Spleen (tissue), 11 donors: ENCODE measurements at regions not wholly inside any gene's neighbourhood (a gene's known extent, or its start where the extent isn't known, plus 50 kb on each side); places are given as distances from the start of the nearest gene placed in this dataset.

Source experiments
- DNase-seq: peaks from one replicate; pipeline ENCODE4 v3.0.0-alpha.2; 2020
- H3K27ac ChIP-seq, 8 donors: fragments of 200-600 bp; sonication (generic) in 7 of 8; 1 replicate in 4 of 8; 2 replicates in 4 of 8; pipeline versions ENCODE4 v1.5.0 to v1.8.0; 2016 to 2021; ENCODE audit warnings: inconsistent platforms in 4 of 8, mild to moderate bottlenecking in 4 of 8, moderate library complexity in 1 of 8
- H3K27me3 ChIP-seq, 7 donors: fragments of 200-600 bp; sonication (generic) in 6 of 7; replicated peaks in 1 of 7; 1 replicate in 4 of 7; 2 replicates in 3 of 7; pipeline versions ENCODE4 v1.5.0 to v1.8.0; 2016 to 2021; ENCODE audit warnings: inconsistent platforms in 3 of 7, mild to moderate bottlenecking in 1 of 7
- H3K36me3 ChIP-seq, 6 donors: fragments of 200-600 bp; sonication (generic) in 5 of 6; 1 replicate in 4 of 6; 2 replicates in 2 of 6; pipeline versions ENCODE4 v1.5.0 to v1.8.0; 2016 to 2021; ENCODE audit warnings: inconsistent platforms in 2 of 6
- H3K4me1 ChIP-seq, 6 donors: fragments of 200-600 bp; sonication (generic) in 5 of 6; 1 replicate in 3 of 6; 2 replicates in 3 of 6; pipeline versions ENCODE4 v1.5.0 to v1.8.0; 2016 to 2021; ENCODE audit warnings: inconsistent platforms in 3 of 6
- H3K4me3 ChIP-seq, 8 donors: fragments of 200-600 bp; sonication (generic) in 7 of 8; 1 replicate in 4 of 8; 2 replicates in 4 of 8; pipeline versions ENCODE4 v1.5.0 to v1.8.0; 2016 to 2021; ENCODE audit warnings: inconsistent platforms in 4 of 8, mild to moderate bottlenecking in 4 of 8, moderate library complexity in 2 of 8
- H3K9me3 ChIP-seq, 8 donors: fragments of 200-600 bp; sonication (generic) in 7 of 8; 1 replicate in 4 of 8; 2 replicates in 4 of 8; pipeline versions ENCODE4 v1.5.0 to v1.8.0; 2016 to 2021; ENCODE audit warnings: inconsistent platforms in 4 of 8
- POLR2A ChIP-seq, 3 donors: fragments of 450-650 bp; IDR thresholded peaks; one replicate each; pipeline ENCODE4 v1.5.1; 2017; ENCODE audit warnings: antibody characterized with exemption in 3 of 3, mild to moderate bottlenecking in 1 of 3
- POLR2AphosphoS5 ChIP-seq, 3 donors: sonication (generic); formaldehyde crosslinking; IDR thresholded peaks; one replicate each; pipeline ENCODE4 v1.5.1; 2017; ENCODE audit warnings: antibody characterized with exemption in 3 of 3
- WGBS, 5 donors: extraction: QIAGEN DNeasy Blood & Tissue Kit in 3 of 5; methylation state at CpG; one replicate each; pipeline versions ENCODE4 v1.1.5 to v1.1.7; 2013 to 2018; 5-methylcytosine and 5-hydroxymethylcytosine counted together
- intact Hi-C: fragments of 100-400 bp; cut with DNase I; formaldehyde crosslinking; loops from one replicate; pipeline ENCODE4 v1.15.0; 2023; ENCODE audit warnings: low total_unique reads
- TF ChIP-seq, protein P1 (sequence below), 11 experiments: fragments of 200-600 bp in 7 of 11; fragments of 450-650 bp in 4 of 11; sonication (generic) in 4 of 11; IDR thresholded peaks in 8 of 11; conservative IDR thresholded peaks in 3 of 11; 1 replicate in 7 of 11; 2 replicates in 4 of 11; pipeline versions ENCODE4 v1.4.0 to v1.8.0; 2016 to 2021; ENCODE audit warnings: antibody characterized with exemption in 11 of 11, inconsistent platforms in 4 of 11, mild to moderate bottlenecking in 1 of 11
- donor health status: healthy with polysubstance abuse.
- donor health status: DM: no; HTN: no; CAD: no; lungs with moderate emphysema.
- donor health status: DM: no; HTN: no; CAD: no.
- donor health status: Bipolar disorder and iron deficiency.
- donor health status: healthy.
- donor health status: DM: no; HTN: no; CAD: no.
- donor health status: DM: yes; HTN: yes; CAD: no.

DNA sequence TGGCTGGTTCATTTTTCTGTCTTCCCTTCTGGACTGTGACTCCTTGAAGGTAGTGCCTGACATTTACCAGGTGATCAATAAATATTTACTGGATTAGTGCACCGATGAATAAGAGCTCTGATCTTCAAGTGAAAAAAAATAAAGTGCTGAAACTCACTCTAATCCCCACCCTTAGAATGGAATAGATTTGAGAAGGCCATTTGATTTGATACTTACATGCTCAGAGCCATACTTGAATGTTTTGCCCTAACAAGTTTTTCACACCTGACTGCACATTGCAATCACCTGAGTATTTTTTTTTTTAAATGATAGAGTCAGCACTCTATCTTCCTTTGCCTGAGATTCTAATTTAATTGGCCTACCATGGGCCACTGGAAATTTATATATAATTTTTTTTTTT lies 105.7 kb downstream of the LRRC70 start:
- H3K27me3 ChIP-seq = no peaks in the 10 kb centered on the region
- H3K27ac ChIP-seq = no peak overlapping the region
- peaks cover 0 to 12% (median 0%) of the 10 kb centered on the region in 6 donors for H3K4me1 ChIP-seq
- peaks cover 0 to 15% (median 2%) of the 10 kb centered on the region in 8 donors for H3K9me3 ChIP-seq
- DNase-seq = no peak
- 85 to 100% (median 92%) methylated on average over 1 of the region's 1 CpG for WGBS, 5 donors
- no peaks in the 10 kb centered on the region for H3K36me3 ChIP-seq
- intact Hi-C loops = no loop called here
- TF ChIP-seq, protein P1, sequence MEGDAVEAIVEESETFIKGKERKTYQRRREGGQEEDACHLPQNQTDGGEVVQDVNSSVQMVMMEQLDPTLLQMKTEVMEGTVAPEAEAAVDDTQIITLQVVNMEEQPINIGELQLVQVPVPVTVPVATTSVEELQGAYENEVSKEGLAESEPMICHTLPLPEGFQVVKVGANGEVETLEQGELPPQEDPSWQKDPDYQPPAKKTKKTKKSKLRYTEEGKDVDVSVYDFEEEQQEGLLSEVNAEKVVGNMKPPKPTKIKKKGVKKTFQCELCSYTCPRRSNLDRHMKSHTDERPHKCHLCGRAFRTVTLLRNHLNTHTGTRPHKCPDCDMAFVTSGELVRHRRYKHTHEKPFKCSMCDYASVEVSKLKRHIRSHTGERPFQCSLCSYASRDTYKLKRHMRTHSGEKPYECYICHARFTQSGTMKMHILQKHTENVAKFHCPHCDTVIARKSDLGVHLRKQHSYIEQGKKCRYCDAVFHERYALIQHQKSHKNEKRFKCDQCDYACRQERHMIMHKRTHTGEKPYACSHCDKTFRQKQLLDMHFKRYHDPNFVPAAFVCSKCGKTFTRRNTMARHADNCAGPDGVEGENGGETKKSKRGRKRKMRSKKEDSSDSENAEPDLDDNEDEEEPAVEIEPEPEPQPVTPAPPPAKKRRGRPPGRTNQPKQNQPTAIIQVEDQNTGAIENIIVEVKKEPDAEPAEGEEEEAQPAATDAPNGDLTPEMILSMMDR (IDR thresholded peaks at IDR 0.05 in 8 of 11, conservative IDR thresholded peaks at IDR 0.05 in 3 of 11) = no peak
- TF ChIP-seq POLR2AphosphoS5 (IDR thresholded peaks at IDR 0.05) = no peak
- TF ChIP-seq POLR2A (IDR thresholded peaks at IDR 0.05) = no peak
- H3K4me3 ChIP-seq = no peak overlapping the region

DNA sequence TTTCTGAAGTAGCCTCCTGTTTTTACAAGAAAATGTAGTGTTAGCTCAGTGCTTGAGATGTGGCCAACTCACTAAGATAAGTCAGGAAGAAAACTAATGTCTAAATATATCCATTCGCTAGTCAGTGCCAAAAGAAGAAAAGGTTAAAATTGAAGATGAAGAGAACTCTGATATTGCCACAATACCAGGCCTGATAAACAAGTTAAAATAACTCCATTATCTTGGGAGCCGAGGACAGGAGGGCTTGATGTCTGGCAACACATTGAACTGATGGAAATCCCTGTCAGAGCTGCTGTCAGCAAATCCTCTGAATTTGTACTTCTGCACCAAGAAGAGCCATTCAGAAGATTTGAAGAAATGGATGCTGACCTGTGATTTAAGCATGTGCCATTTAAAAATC lies 103.4 kb downstream of the LRRC70 start:
- no peak for DNase-seq

DNA sequence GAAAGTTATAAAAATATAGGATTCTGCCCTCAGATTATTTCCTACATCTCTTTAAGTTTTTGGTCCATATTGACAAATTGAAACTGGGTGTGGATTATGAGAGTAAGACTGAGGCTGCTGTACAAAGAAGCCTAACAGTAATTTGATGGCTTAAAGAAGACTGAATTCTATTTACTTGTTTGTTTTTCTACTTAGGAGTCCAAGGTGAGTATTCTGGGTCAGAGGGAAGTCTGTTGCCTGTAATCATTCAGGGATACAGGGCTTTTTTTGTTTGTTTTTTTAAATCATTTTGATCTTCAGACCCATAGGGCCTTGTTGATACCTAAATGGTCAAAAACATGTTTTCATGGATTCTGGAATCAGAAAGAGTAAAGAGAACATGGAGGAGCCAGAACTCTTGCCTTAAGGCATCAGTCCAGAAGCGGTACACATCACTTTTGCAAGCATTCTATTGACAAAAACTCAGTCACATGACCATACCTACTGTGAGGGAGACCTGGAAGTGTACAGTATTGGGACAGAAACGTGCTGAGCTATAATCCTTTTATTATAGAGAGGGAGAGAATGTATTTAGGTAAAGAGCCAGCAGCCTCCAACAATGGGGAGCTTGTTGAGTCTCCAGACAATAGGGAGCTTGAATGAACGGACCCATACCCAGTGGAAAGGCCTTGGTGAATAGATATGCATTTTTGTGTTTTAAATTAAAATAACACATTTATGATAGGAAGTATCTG lies 102.7 kb downstream of the LRRC70 start:
- TF ChIP-seq POLR2AphosphoS5 (IDR thresholded peaks at IDR 0.05) (no peak), POLR2A (IDR thresholded peaks at IDR 0.05) (no peak)
- TF ChIP-seq, protein P1 (IDR thresholded peaks at IDR 0.05 in 8 of 11, conservative IDR thresholded peaks at IDR 0.05 in 3 of 11) = no peak
- Histone ChIP-seq H3K36me3 (no peaks in the 10 kb centered on the region), H3K4me3 (no peak overlapping the region), H3K27ac (no peak overlapping the region), H3K9me3 (peaks cover 0 to 36% (median 22%) of the 10 kb centered on the region in 8 donors), H3K27me3 (no peaks in the 10 kb centered on the region), H3K4me1 (peaks cover 0 to 12% (median 0%) of the 10 kb centered on the region in 6 donors)
- no peak for DNase-seq
- intact Hi-C loops = no loop called here
- 75 to 86% (median 76%) methylated on average over 3 of the region's 3 CpGs for WGBS, 5 donors

More for the DNA sequence above, 103.4 kb downstream of the LRRC70 start:
- H3K36me3 ChIP-seq = no peaks in the 10 kb centered on the region
- H3K27ac ChIP-seq = no peak overlapping the region
- H3K4me1 ChIP-seq = peaks cover 0 to 12% (median 0%) of the 10 kb centered on the region in 6 donors
- TF ChIP-seq, protein P1 (IDR thresholded peaks at IDR 0.05 in 8 of 11, conservative IDR thresholded peaks at IDR 0.05 in 3 of 11) = no peak
- TF ChIP-seq POLR2A (IDR thresholded peaks at IDR 0.05) (no peak), POLR2AphosphoS5 (IDR thresholded peaks at IDR 0.05) (no peak)
- peaks cover 0 to 31% (median 16%) of the 10 kb centered on the region in 8 donors for H3K9me3 ChIP-seq
- 61 to 82% (median 78%) methylated on average over 2 of the region's 2 CpGs for WGBS, 5 donors
- H3K27me3 ChIP-seq = no peaks in the 10 kb centered on the region
- H3K4me3 ChIP-seq = no peak overlapping the region
- intact Hi-C loops = no loop called here

DNA sequence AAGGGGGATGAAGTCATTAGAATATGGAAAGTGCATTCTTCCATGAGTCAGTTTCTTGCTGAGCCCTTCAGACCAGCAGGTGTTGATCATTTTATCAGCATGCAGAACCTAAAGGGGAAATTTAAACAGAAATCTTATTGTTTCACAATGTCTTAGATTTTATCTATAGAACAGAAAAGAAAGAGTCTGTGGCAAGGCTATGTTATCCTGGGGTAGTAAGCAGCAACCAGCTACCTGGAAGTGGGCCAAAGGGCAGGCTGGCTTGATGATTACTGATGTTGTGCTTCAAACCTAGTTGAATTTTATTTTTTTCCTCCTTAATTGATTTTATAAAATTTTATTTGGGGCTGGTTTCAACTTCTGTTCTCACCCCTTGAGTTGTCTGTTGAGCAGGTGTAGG lies 101.5 kb downstream of the LRRC70 start:
- TF ChIP-seq, protein P1 (IDR thresholded peaks at IDR 0.05 in 8 of 11, conservative IDR thresholded peaks at IDR 0.05 in 3 of 11) = no peak

More for the DNA sequence above, 101.5 kb downstream of the LRRC70 start:
- H3K9me3 ChIP-seq = peaks cover 0 to 41% (median 24%) of the 10 kb centered on the region in 8 donors
- H3K27me3 ChIP-seq = no peaks in the 10 kb centered on the region
- H3K4me1 ChIP-seq = peaks cover 0 to under 1% (median 0%) of the 10 kb centered on the region in 6 donors
- H3K27ac ChIP-seq = no peak overlapping the region
- H3K36me3 ChIP-seq = no peaks in the 10 kb centered on the region
- DNase-seq = no peak
- intact Hi-C loops = no loop called here
- no peak overlapping the region for H3K4me3 ChIP-seq
